MM.1S (cell line): ENCODE measurements at regions not wholly inside any gene's neighbourhood (a gene's known extent, or its start where the extent isn't known, plus 50 kb on each side); places are given as distances from the start of the nearest gene placed in this dataset.
"Not testable (repeated sequence)": the region's sequence is repeated elsewhere in the genome, so short reads cannot be mapped to it uniquely, and the experiment has no call there.

Experiments used
- DNase-seq: peaks from one replicate; pipeline ENCODE4 v3.0.0-alpha.2; 2015
- H2AFZ ChIP-seq: fragments of 300-600 bp; sonication (generic); 2 replicates; pipeline ENCODE4 v1.6.0; 2016; ENCODE audit warnings: antibody characterized with exemption, low read length
- H3F3A ChIP-seq: fragments of 300-600 bp; sonication (generic); 2 replicates; pipeline ENCODE4 v1.6.1; 2016; ENCODE audit warnings: mild to moderate bottlenecking, antibody characterized with exemption, low read length, moderate library complexity, mixed read lengths; ENCODE audit not compliant: insufficient read depth
- H3K27ac ChIP-seq: fragments of 300-600 bp; sonication (generic); 2 replicates; pipeline ENCODE4 v1.5.1; 2016; ENCODE audit warnings: mild to moderate bottlenecking, low read length
- H3K27me3 ChIP-seq: fragments of 300-600 bp; sonication (generic); replicated peaks from 2 replicates; pipeline ENCODE4 v1.6.0; 2016; ENCODE audit warnings: low read length; ENCODE audit not compliant: insufficient read depth
- H3K36me3 ChIP-seq: fragments of 300-600 bp; sonication (generic); replicated peaks from 2 replicates; pipeline ENCODE4 v1.6.1; 2016; ENCODE audit warnings: mild to moderate bottlenecking, low read length, mixed read lengths; ENCODE audit not compliant: insufficient read depth
- H3K4me1 ChIP-seq: fragments of 300-600 bp; sonication (generic); 2 replicates; pipeline ENCODE4 v1.6.1; 2016; ENCODE audit warnings: low read length, mixed read lengths
- H3K4me2 ChIP-seq: fragments of 300-600 bp; sonication (generic); 2 replicates; pipeline ENCODE4 v1.6.0; 2016; ENCODE audit warnings: low read depth, low read length
- H3K4me3 ChIP-seq: fragments of 300-600 bp; sonication (generic); 2 replicates; pipeline ENCODE4 v1.5.1; 2016; ENCODE audit warnings: low read length, mixed read lengths
- H3K79me2 ChIP-seq: fragments of 300-600 bp; sonication (generic); 2 replicates; pipeline ENCODE4 v1.6.1; 2016; ENCODE audit warnings: mixed run types, low read length, mixed read lengths
- H3K9ac ChIP-seq: fragments of 300-600 bp; sonication (generic); 2 replicates; pipeline ENCODE4 v1.6.1; 2016; ENCODE audit warnings: low read length, mixed read lengths
- H3K9me2 ChIP-seq: fragments of 300-600 bp; sonication (generic); replicated peaks from 2 replicates; pipeline ENCODE4 v1.6.1; 2016; ENCODE audit warnings: mild to moderate bottlenecking, low read length, mixed read lengths; ENCODE audit not compliant: insufficient read depth
- H3K9me3 ChIP-seq: fragments of 300-600 bp; sonication (generic); replicated peaks from 2 replicates; pipeline ENCODE4 v1.6.1; 2016; ENCODE audit warnings: mild to moderate bottlenecking, low read length, mixed read lengths; ENCODE audit not compliant: insufficient read depth
- H4K20me1 ChIP-seq: fragments of 300-600 bp; sonication (generic); 2 replicates; pipeline ENCODE4 v1.6.1; 2016; ENCODE audit warnings: mild to moderate bottlenecking, low read length, moderate library complexity, mixed read lengths; ENCODE audit not compliant: insufficient read depth
- EZH2 ChIP-seq: fragments of 300-600 bp; sonication (generic); optimal IDR thresholded peaks from 2 replicates; pipeline ENCODE3; 2017; ENCODE audit warnings: low read depth, mild to moderate bottlenecking, antibody characterized with exemption, low read length, mixed read lengths
- EZH2phosphoT487 ChIP-seq: fragments of 300-600 bp; sonication (generic); IDR thresholded peaks from 2 replicates; pipeline ENCODE4 v1.6.1; 2018; ENCODE audit warnings: antibody characterized with exemption, low read length
- TF ChIP-seq, protein P1 (sequence below): fragments of 300-600 bp; sonication (generic); IDR thresholded peaks from 2 replicates; pipeline ENCODE4 v1.5.1; 2016; ENCODE audit warnings: antibody characterized with exemption, low read length, mixed read lengths

DNA sequence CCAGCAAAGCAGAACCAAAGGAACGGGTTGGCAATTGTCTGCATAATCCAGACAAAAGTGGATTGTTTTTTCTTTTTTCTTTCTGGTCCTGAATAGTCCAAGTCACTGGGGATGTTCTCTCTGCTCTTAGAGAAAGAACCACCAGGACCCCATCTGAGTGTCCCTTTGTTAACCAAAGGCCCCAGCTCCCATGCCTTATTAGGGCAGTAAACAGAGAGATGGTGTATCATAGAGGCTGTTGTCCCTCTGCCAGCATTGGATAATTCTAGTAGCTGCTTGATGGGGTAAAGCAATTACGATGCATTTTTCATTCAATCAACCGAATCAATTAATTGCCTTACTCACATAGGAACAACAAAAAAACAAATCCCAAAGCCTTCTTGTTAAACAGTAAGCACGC is 213.0 kb downstream of the BUB3 start:
- DNase-seq, result no peak
- H3K4me3 ChIP-seq, result no peak overlapping the region
- H3K79me2 ChIP-seq, result no peaks in the 10 kb centered on the region
- TF ChIP-seq EZH2phosphoT487 (no peak), EZH2 (no peak)
- TF ChIP-seq, protein P1, sequence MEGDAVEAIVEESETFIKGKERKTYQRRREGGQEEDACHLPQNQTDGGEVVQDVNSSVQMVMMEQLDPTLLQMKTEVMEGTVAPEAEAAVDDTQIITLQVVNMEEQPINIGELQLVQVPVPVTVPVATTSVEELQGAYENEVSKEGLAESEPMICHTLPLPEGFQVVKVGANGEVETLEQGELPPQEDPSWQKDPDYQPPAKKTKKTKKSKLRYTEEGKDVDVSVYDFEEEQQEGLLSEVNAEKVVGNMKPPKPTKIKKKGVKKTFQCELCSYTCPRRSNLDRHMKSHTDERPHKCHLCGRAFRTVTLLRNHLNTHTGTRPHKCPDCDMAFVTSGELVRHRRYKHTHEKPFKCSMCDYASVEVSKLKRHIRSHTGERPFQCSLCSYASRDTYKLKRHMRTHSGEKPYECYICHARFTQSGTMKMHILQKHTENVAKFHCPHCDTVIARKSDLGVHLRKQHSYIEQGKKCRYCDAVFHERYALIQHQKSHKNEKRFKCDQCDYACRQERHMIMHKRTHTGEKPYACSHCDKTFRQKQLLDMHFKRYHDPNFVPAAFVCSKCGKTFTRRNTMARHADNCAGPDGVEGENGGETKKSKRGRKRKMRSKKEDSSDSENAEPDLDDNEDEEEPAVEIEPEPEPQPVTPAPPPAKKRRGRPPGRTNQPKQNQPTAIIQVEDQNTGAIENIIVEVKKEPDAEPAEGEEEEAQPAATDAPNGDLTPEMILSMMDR, result no peak
- H3K4me1 ChIP-seq, result no peaks in the 10 kb centered on the region
- no peak overlapping the region for H3K27ac ChIP-seq
- no peaks in the 10 kb centered on the region for H3F3A ChIP-seq
- H3K4me2 ChIP-seq, result no peak overlapping the region
- H3K9me2 ChIP-seq, result no peaks in the 10 kb centered on the region
- no peaks in the 10 kb centered on the region for H4K20me1 ChIP-seq
- no peak overlapping the region for H2AFZ ChIP-seq
- no peaks in the 10 kb centered on the region for H3K36me3 ChIP-seq
- H3K27me3 ChIP-seq, result no peaks in the 10 kb centered on the region
- H3K9ac ChIP-seq, result no peak overlapping the region
- H3K9me3 ChIP-seq, result no peaks in the 10 kb centered on the region

DNA sequence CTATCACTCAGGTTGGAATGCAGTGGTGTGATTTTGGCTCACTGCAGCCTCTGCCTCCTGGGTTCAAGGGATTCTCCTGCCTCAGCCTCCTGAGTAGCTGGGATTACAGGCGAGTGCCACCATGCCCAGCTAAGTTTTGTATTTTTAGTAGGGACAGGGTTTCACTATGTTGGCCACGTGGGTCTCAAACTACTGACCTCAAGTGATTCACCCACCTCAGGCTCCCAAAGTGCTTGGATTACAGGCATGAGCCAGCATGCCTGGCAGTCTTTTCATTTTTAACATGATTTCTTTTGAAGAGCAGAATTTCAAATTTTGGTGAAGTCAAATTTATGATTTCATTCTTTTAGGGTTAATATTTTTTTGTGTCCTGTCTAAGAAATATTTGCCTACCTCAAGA is 217.4 kb downstream of the BUB3 start:
- H4K20me1 ChIP-seq, H3K79me2 ChIP-seq, DNase-seq, H3K4me1 ChIP-seq, H3K9me3 ChIP-seq, H3F3A ChIP-seq, H3K27me3 ChIP-seq, H2AFZ ChIP-seq, H3K4me3 ChIP-seq, H3K4me2 ChIP-seq, H3K36me3 ChIP-seq, H3K9ac ChIP-seq, H3K27ac ChIP-seq, H3K9me2 ChIP-seq: not testable (repeated sequence)

DNA sequence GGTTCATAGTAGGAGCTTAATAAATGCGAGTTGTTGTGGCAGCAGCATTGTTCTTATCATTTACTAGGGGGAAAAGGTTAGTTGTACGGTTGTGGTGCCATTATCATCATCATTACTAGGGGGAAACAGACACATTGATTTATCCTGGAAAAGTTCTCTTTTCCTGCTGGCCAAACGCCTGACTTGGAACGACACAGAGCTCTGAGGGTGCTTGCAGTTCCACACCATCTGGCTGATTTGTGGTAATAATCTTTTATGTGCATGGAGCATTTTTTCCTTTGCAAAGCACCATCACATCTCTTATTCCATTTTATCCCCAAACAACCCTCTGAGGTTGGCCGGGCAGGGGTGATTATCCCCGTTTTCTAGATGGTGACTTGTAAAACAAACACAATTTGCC is 219.4 kb downstream of the BUB3 start:
- DNase-seq, result no peak
- Histone ChIP-seq H4K20me1 (no peaks in the 10 kb centered on the region), H3K4me1 (no peaks in the 10 kb centered on the region), H3F3A (no peaks in the 10 kb centered on the region), H3K4me2 (no peak overlapping the region), H3K79me2 (no peaks in the 10 kb centered on the region), H3K27ac (no peak overlapping the region), H3K9me2 (no peaks in the 10 kb centered on the region), H3K36me3 (no peaks in the 10 kb centered on the region), H3K9me3 (no peaks in the 10 kb centered on the region), H3K27me3 (no peaks in the 10 kb centered on the region), H2AFZ (no peak overlapping the region), H3K4me3 (no peak overlapping the region), H3K9ac (no peak overlapping the region)
- TF ChIP-seq EZH2 (no peak), EZH2phosphoT487 (no peak)
- TF ChIP-seq, protein P1, result no peak

DNA sequence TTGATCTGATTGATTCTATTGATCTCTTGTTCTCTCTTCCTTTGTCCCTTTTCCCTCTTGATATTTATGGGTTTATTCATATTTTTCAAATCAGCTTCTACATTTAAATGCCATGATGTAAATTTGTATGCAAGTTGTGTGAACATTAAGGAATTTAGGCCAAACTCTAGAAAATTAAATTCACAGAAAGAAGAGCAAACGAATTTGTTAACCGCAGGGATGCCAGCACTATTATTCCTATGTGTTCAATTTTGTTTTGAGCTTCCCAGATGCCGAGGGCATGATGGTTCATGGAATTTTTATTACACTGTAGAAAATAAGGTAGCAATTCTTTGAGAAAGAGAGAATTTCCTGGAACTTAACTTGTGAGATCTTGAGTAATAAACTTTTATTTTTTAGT is 220.9 kb downstream of the BUB3 start:
- TF ChIP-seq, protein P1, result no peak
- no peak for TF ChIP-seq EZH2
- TF ChIP-seq EZH2phosphoT487, result no peak
- no peaks in the 10 kb centered on the region for H3K9me3 ChIP-seq
- H3K9ac ChIP-seq, result no peak overlapping the region
- no peaks in the 10 kb centered on the region for H3K79me2 ChIP-seq
- H3F3A ChIP-seq, result no peaks in the 10 kb centered on the region
- H3K4me1 ChIP-seq, result no peaks in the 10 kb centered on the region
- no peaks in the 10 kb centered on the region for H3K9me2 ChIP-seq
- H3K4me2 ChIP-seq, result no peak overlapping the region
- no peaks in the 10 kb centered on the region for H4K20me1 ChIP-seq
- no peak overlapping the region for H3K27ac ChIP-seq
- no peak overlapping the region for H2AFZ ChIP-seq
- H3K4me3 ChIP-seq, result no peak overlapping the region
- DNase-seq, result no peak
- H3K27me3 ChIP-seq, result no peaks in the 10 kb centered on the region
- H3K36me3 ChIP-seq, result no peaks in the 10 kb centered on the region
